HCT116 (cell line): ENCODE measurements at regions not wholly inside any gene's neighbourhood (a gene's known extent, or its start where the extent isn't known, plus 50 kb on each side); places are given as distances from the start of the nearest gene placed in this dataset.

Experiments
- ATAC-seq: fragments of 200-7000 bp; cut with Tn5 transposase; 2 replicates; pipeline ENCODE4 v1.9.1; 2020; ENCODE audit warnings: mild to moderate bottlenecking, moderate library complexity
- BruUV-seq: library from RNA; stranded (reverse); fragments of 400-500 nt; replicated peaks from 2 replicates; lab custom pipeline; 2021; lab: Mats Ljungman, UMichigan
- CTCF ChIA-PET: fragments of 300-600 bp; sonication (Branson Sonifier 250); formaldehyde crosslinking; loops from one replicate; lab custom pipeline; 2021; ENCODE audit warnings: antibody characterized with exemption; lab: Charles Lee
- POLR2A ChIA-PET: fragments of 300-600, 350-600 bp; sonication (Branson Sonifier 250); formaldehyde crosslinking; loops from one replicate; lab custom pipeline; 2021; ENCODE audit warnings: antibody characterized with exemption; lab: Charles Lee
- RAD21 ChIA-PET, 2 experiments: fragments of 300-600 bp; sonication (Branson Sonifier 250); formaldehyde crosslinking; loops; one replicate each; lab custom pipeline; 2023; ENCODE audit warnings: low total read pairs in 2 of 2; ENCODE audit not compliant: uncharacterized antibody in 2 of 2, unreplicated experiment in 2 of 2, low non-redundant PET in 1 of 2; lab: Charles Lee
- DNase-seq: peaks from one replicate; pipeline ENCODE4 v3.0.0-alpha.2; 2010; ENCODE audit warnings: low read depth, low spot score
- H2AFZ ChIP-seq: fragments of 200-600 bp; shearing (Covaris generic), sonication (generic); 2 replicates; pipeline ENCODE4 v1.6.1; 2017; ENCODE audit warnings: low read depth, mixed run types, mixed read lengths, antibody characterized with exemption, low read length; ENCODE audit not compliant: poor library complexity, severe bottlenecking
- H3K27ac ChIP-seq: 2 replicates; pipeline ENCODE4 v1.5.1; 2012; ENCODE audit warnings: low read depth, low read length
- H3K27me3 ChIP-seq: fragments of 200-600 bp; sonication (generic); 2 replicates; pipeline ENCODE4 v1.6.1; 2016; ENCODE audit warnings: mixed run types, low read length, mixed read lengths; ENCODE audit not compliant: insufficient read depth
- H3K36me3 ChIP-seq, 2 experiments: fragments of 200-500 bp in 1 of 2; fragments of 200-600 bp in 1 of 2; sonication (Bioruptor generic) in 1 of 2; sonication (generic) in 1 of 2; 2 replicates each; pipeline versions ENCODE4 v1.5.1 to v1.6.1; 2014 to 2016; ENCODE audit warnings: low read length in 2 of 2, inconsistent platforms in 1 of 2, mixed read lengths in 1 of 2, mixed run types in 1 of 2; ENCODE audit not compliant: insufficient read depth in 2 of 2, control insufficient read depth in 1 of 2
- H3K4me1 ChIP-seq, 2 experiments: fragments of 200-600 bp in 1 of 2; sonication (generic) in 1 of 2; 2 replicates each; pipeline versions ENCODE4 v1.5.1 to v1.6.1; 2012 to 2017; ENCODE audit warnings: low read length in 2 of 2, inconsistent platforms in 1 of 2, mild to moderate bottlenecking in 1 of 2, mixed read lengths in 1 of 2, mixed run types in 1 of 2, moderate library complexity in 1 of 2; ENCODE audit not compliant: insufficient read depth in 2 of 2, control insufficient read depth in 1 of 2
- H3K4me2 ChIP-seq: fragments of 200-600 bp; sonication (generic); 2 replicates; pipeline ENCODE4 v1.6.1; 2017; ENCODE audit warnings: mixed run types, low read length, mixed read lengths
- H3K4me3 ChIP-seq, 2 experiments: fragments of 200-600 bp in 1 of 2; sonication (generic) in 1 of 2; replicated peaks in 1 of 2; 2 replicates each; pipeline ENCODE4 v1.5.1; 2011 to 2016; ENCODE audit warnings: low read length in 2 of 2, control low read depth in 1 of 2, low read depth in 1 of 2, mild to moderate bottlenecking in 1 of 2, mixed read lengths in 1 of 2, mixed run types in 1 of 2
- H3K79me2 ChIP-seq: fragments of 200-600 bp; sonication (generic); 2 replicates; pipeline ENCODE4 v1.6.1; 2017; ENCODE audit warnings: mild to moderate bottlenecking, mixed run types, low read length, moderate library complexity, mixed read lengths; ENCODE audit not compliant: insufficient read depth
- H3K9ac ChIP-seq: fragments of 200-600 bp; sonication (generic); 2 replicates; pipeline ENCODE4 v1.6.1; 2016; ENCODE audit warnings: low read length, mixed read lengths
- H3K9me2 ChIP-seq: fragments of 200-600 bp; sonication (generic), shearing (Covaris generic); 2 replicates; pipeline ENCODE4 v1.6.1; 2017; ENCODE audit warnings: mixed run types, mild to moderate bottlenecking, moderate library complexity; ENCODE audit not compliant: insufficient read depth
- H3K9me3 ChIP-seq, 2 experiments: fragments of 200-500 bp in 1 of 2; fragments of 200-600 bp in 1 of 2; sonication (Bioruptor generic) in 1 of 2; sonication (generic) in 1 of 2; 2 replicates each; pipeline ENCODE4 v1.6.1; 2014 to 2017; ENCODE audit warnings: low read length in 2 of 2, mixed read lengths in 2 of 2, inconsistent platforms in 1 of 2, low read depth in 1 of 2, mild to moderate bottlenecking in 1 of 2, mixed run types in 1 of 2, moderate library complexity in 1 of 2; ENCODE audit not compliant: control insufficient read depth in 1 of 2, insufficient read depth in 1 of 2
- H4K20me1 ChIP-seq: fragments of 200-600 bp; sonication (generic), shearing (Covaris generic); 2 replicates; pipeline ENCODE4 v1.6.1; 2017; ENCODE audit warnings: mixed run types, mild to moderate bottlenecking, moderate library complexity; ENCODE audit not compliant: insufficient read depth
- ELF1 ChIP-seq: IDR thresholded peaks from 2 replicates; pipeline ENCODE4 v1.6.1; 2012; ENCODE audit warnings: low read depth, borderline replicate concordance
- EZH2 ChIP-seq: fragments of 200-600 bp; sonication (generic); IDR thresholded peaks from 2 replicates; pipeline ENCODE4 v1.6.1; 2017; ENCODE audit warnings: antibody characterized with exemption, mixed run types
- EZH2phosphoT487 ChIP-seq: fragments of 200-600 bp; IDR thresholded peaks from 2 replicates; pipeline ENCODE4 v1.6.1; 2018; ENCODE audit warnings: antibody characterized with exemption, borderline replicate concordance
- POLR2A ChIP-seq: IDR thresholded peaks from 2 replicates; pipeline ENCODE4 v1.7.0; 2011; ENCODE audit warnings: borderline replicate concordance; ENCODE audit not compliant: insufficient read depth, insufficient read length; ENCODE audit errors: extremely low read depth
- POLR2AphosphoS5 ChIP-seq: IDR thresholded peaks from 2 replicates; pipeline ENCODE4 v1.6.1; 2011; ENCODE audit warnings: mild to moderate bottlenecking, low read depth, low read length, moderate library complexity
- RAD21 ChIP-seq: IDR thresholded peaks from 2 replicates; pipeline ENCODE4 v1.6.1; 2012; ENCODE audit warnings: low read depth, mild to moderate bottlenecking
- SIN3A ChIP-seq: IDR thresholded peaks from 2 replicates; pipeline ENCODE4 v1.6.1; 2012; ENCODE audit warnings: low read depth
- SRF ChIP-seq: IDR thresholded peaks from 2 replicates; pipeline ENCODE4 v1.6.1; 2012; ENCODE audit warnings: low read depth
- YY1 ChIP-seq: IDR thresholded peaks from 2 replicates; pipeline ENCODE4 v1.6.1; 2011; ENCODE audit warnings: low read length, low read depth, moderate library complexity, mild to moderate bottlenecking; ENCODE audit not compliant: insufficient replicate concordance; ENCODE audit errors: extremely low read depth
- ZNF274 ChIP-seq: fragments of 200-500 bp; sonication (Bioruptor generic); IDR thresholded peaks from 2 replicates; pipeline ENCODE4 v1.6.1; 2014; ENCODE audit warnings: mild to moderate bottlenecking, low read depth, low read length, inconsistent platforms
- intact Hi-C: fragments of 100-400 bp; cut with micrococcal nuclease; formaldehyde crosslinking; loops from 2 replicates; pipeline ENCODE4 v1.10.0; 2022
- TF ChIP-seq, protein P1 (sequence below), 3 experiments: fragments of 200-600 bp in 1 of 3; sonication (generic) in 1 of 3; IDR thresholded peaks in 2 of 3; conservative IDR thresholded peaks in 1 of 3; 2 replicates each; pipeline ENCODE4 v1.5.1; 2012 to 2017; ENCODE audit warnings: low read depth in 2 of 3, low read length in 2 of 3, antibody characterized with exemption in 1 of 3, borderline replicate concordance in 1 of 3, control low read depth in 1 of 3, mild to moderate bottlenecking in 1 of 3, mixed read lengths in 1 of 3, mixed run types in 1 of 3, moderate library complexity in 1 of 3; ENCODE audit not compliant: insufficient read depth in 1 of 3
- TF ChIP-seq, protein P2 (sequence below): IDR thresholded peaks from 2 replicates; pipeline ENCODE4 v1.6.1; 2012; ENCODE audit warnings: low read depth

DNA sequence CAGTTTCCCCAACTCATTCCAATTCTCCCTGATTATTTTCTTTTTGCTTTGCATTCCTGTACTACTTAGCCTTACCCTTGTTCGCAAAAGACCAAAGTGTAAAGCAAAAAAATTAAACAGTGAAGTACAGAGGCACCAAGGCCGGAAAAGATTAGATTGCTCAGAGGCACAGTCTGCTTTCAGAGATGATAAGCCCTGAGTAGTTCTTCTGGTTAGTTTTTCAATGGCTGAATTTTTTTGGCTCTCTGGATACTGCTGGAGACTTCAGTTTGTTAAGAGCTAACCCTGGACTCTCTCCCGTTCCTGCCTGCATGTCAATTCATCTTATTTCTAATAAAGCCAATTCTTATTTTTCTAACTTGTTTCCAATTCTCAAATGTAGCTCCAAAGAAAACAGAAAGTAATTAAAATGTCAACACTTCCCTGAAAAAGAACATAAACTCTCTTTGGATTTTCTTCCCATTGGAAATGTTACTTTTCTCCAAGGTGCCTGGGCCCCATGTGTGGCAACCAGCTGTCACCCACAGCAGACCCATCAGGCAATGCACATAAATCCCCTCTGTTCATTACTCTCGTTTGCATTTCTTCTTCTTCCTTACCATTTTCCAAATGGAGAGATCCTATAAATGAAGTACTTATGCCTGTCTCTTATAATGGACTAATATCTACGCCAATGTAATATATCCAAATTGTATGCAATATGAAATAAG, 142.8 kb downstream of the BTG1 start:
- Histone ChIP-seq H4K20me1 (no peaks in the 10 kb centered on the region), H3K9ac (no peak overlapping the region), H3K79me2 (no peaks in the 10 kb centered on the region), H2AFZ (no peak overlapping the region), H3K36me3 (no peaks in the 10 kb centered on the region), H3K4me3 (no peak overlapping the region), H3K9me2 (no peaks in the 10 kb centered on the region), H3K9me3 (no peaks in the 10 kb centered on the region), H3K27ac (no peak overlapping the region), H3K4me1 (no peaks in the 10 kb centered on the region), H3K4me2 (no peak overlapping the region), H3K27me3 (no peaks in the 10 kb centered on the region)
- DNase-seq (no peak), ATAC-seq (no peak)
- ChIA-PET CTCF (no interaction called here), POLR2A (no interaction called here), RAD21 (no interaction called here)
- BruUV-seq: no TSS peak
- no peak for TF ChIP-seq SIN3A
- TF ChIP-seq YY1: no peak
- TF ChIP-seq, protein P1, sequence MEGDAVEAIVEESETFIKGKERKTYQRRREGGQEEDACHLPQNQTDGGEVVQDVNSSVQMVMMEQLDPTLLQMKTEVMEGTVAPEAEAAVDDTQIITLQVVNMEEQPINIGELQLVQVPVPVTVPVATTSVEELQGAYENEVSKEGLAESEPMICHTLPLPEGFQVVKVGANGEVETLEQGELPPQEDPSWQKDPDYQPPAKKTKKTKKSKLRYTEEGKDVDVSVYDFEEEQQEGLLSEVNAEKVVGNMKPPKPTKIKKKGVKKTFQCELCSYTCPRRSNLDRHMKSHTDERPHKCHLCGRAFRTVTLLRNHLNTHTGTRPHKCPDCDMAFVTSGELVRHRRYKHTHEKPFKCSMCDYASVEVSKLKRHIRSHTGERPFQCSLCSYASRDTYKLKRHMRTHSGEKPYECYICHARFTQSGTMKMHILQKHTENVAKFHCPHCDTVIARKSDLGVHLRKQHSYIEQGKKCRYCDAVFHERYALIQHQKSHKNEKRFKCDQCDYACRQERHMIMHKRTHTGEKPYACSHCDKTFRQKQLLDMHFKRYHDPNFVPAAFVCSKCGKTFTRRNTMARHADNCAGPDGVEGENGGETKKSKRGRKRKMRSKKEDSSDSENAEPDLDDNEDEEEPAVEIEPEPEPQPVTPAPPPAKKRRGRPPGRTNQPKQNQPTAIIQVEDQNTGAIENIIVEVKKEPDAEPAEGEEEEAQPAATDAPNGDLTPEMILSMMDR (IDR thresholded peaks at IDR 0.05 in 2 of 3, conservative IDR thresholded peaks at IDR 0.05 in 1 of 3; ENCODE audit: borderline replicate concordance in 1 of 3, insufficient read depth in 1 of 3, low read depth in 2 of 3, low read length in 2 of 3): no peak
- no peak for TF ChIP-seq EZH2phosphoT487
- TF ChIP-seq EZH2: no peak
- no peak for TF ChIP-seq RAD21
- TF ChIP-seq, protein P2, sequence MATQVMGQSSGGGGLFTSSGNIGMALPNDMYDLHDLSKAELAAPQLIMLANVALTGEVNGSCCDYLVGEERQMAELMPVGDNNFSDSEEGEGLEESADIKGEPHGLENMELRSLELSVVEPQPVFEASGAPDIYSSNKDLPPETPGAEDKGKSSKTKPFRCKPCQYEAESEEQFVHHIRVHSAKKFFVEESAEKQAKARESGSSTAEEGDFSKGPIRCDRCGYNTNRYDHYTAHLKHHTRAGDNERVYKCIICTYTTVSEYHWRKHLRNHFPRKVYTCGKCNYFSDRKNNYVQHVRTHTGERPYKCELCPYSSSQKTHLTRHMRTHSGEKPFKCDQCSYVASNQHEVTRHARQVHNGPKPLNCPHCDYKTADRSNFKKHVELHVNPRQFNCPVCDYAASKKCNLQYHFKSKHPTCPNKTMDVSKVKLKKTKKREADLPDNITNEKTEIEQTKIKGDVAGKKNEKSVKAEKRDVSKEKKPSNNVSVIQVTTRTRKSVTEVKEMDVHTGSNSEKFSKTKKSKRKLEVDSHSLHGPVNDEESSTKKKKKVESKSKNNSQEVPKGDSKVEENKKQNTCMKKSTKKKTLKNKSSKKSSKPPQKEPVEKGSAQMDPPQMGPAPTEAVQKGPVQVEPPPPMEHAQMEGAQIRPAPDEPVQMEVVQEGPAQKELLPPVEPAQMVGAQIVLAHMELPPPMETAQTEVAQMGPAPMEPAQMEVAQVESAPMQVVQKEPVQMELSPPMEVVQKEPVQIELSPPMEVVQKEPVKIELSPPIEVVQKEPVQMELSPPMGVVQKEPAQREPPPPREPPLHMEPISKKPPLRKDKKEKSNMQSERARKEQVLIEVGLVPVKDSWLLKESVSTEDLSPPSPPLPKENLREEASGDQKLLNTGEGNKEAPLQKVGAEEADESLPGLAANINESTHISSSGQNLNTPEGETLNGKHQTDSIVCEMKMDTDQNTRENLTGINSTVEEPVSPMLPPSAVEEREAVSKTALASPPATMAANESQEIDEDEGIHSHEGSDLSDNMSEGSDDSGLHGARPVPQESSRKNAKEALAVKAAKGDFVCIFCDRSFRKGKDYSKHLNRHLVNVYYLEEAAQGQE: no peak
- TF ChIP-seq POLR2AphosphoS5: no peak
- no peak for TF ChIP-seq POLR2A
- no peak for TF ChIP-seq ELF1
- TF ChIP-seq SRF: no peak
- TF ChIP-seq ZNF274: no peak
- intact Hi-C loops: no loop called here
